ENCODE measurements at regions not wholly inside any gene's neighbourhood (a gene's known extent, or its start where the extent isn't known, plus 50 kb on each side); places are given as distances from the start of the nearest gene placed in this dataset.
"Not testable (repeated sequence)": the region's sequence is repeated elsewhere in the genome, so short reads cannot be mapped to it uniquely, and the experiment has no call there.

DNA sequence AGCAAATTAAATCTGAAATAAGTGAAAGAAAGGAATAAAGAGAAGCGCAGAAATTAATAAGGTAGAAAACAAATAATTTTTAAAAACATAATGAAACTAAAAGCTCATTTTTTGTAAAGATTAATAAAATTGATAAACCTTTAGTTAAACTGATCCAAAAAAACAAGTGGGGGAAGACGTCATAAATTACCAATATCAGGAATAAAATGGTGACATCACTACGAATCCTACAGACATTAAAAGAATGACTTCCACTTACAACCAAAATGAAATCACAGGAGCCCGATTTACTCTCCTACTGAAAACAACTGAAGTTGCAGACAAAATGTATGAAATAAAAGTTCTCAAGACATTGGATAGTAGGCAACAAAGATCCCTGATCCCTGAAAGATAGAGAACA lies 68.1 kb upstream of the IFFO2 start:
- Mint-ChIP-seq H3K9me3 (peaks cover 0 to 15% (median 2%) of the 10 kb centered on the region in 5 donors), H3K4me3 (no peak overlapping the region), H3K36me3 (no peaks in the 10 kb centered on the region), H3K27me3 (peaks cover 23 to 41% of the 10 kb centered on the region in 2 donors), H3K4me1 (peaks cover 3 to 4% (median 3%) of the 10 kb centered on the region in 3 donors), H3K27ac (peak overlapping the region in 1 of 8 donors; percentile 78)
- ChIA-PET CTCF (no interaction called here), POLR2A (no interaction called here)
- Histone ChIP-seq H3K27me3 (ENCODE audit: insufficient read depth, low read length, poor library complexity, severe bottlenecking) (no peaks in the 10 kb centered on the region), H3K36me3 (ENCODE audit: insufficient read depth, low read length) (no peaks in the 10 kb centered on the region), H3K9me3 (ENCODE audit: low read length) (no peaks in the 10 kb centered on the region), H3K4me1 (ENCODE audit: insufficient read depth, low read length) (peaks cover 5% of the 10 kb centered on the region), H3K27ac (ENCODE audit: low read depth, low read length) (no peak overlapping the region), H3K4me3 (ENCODE audit: low read length) (no peak overlapping the region)
- DNase-seq, result no peak

- ChIA-PET CTCF (no interaction called here), POLR2A (no interaction called here)
- no peak overlapping the region for H3K4me3 Mint-ChIP-seq
- Histone ChIP-seq H3K4me1 (ENCODE audit: insufficient read depth, low read length) (peaks cover 5% of the 10 kb centered on the region), H3K9me3 (ENCODE audit: low read length) (no peaks in the 10 kb centered on the region), H3K27me3 (ENCODE audit: insufficient read depth, low read length, poor library complexity, severe bottlenecking) (no peaks in the 10 kb centered on the region), H3K36me3 (ENCODE audit: insufficient read depth, low read length) (no peaks in the 10 kb centered on the region), H3K27ac (ENCODE audit: low read depth, low read length) (no peak overlapping the region), H3K4me3 (ENCODE audit: low read length) (no peak overlapping the region)
- peaks cover 0 to 15% (median 2%) of the 10 kb centered on the region in 5 donors for H3K9me3 Mint-ChIP-seq
- no peaks in the 10 kb centered on the region for H3K36me3 Mint-ChIP-seq
- H3K27me3 Mint-ChIP-seq, result peaks cover 23 to 49% of the 10 kb centered on the region in 2 donors
- peaks cover 3 to 4% (median 3%) of the 10 kb centered on the region in 3 donors for H3K4me1 Mint-ChIP-seq
- H3K27ac Mint-ChIP-seq, result no peak overlapping the region
- DNase-seq, result no peak
These were observed 67.3 kb upstream of the IFFO2 start for GRCh38 chr1:19023787-19024186.

DNA sequence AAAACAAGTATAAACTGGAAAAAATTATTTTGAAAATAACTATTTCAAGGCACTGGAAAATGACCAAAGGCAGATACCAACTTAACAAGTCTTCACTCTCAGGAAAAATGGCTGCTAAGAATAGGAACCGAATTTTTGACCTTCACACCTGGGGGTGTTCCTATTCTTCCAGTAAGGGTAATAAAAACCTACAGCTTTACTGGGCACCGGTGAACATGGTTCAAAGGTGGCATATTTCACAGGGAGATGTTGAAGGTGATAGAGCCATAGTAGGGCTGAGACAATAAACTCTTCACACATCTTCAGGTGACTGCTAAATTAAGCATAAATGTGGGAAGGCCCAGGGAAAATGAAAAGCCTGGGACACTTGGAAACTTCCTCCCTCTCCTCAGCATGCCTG lies 65.4 kb upstream of the IFFO2 start:
- Mint-ChIP-seq H3K9me3 (peaks cover 0 to 15% (median 2%) of the 10 kb centered on the region in 5 donors), H3K4me1 (no peaks in the 10 kb centered on the region), H3K36me3 (no peaks in the 10 kb centered on the region), H3K27me3 (peaks cover 17 to 51% of the 10 kb centered on the region in 2 donors), H3K27ac (no peak overlapping the region), H3K4me3 (no peak overlapping the region)
- Histone ChIP-seq H3K27ac (ENCODE audit: low read depth, low read length) (no peak overlapping the region), H3K4me1 (ENCODE audit: insufficient read depth, low read length) (no peaks in the 10 kb centered on the region), H3K27me3 (ENCODE audit: insufficient read depth, low read length, poor library complexity, severe bottlenecking) (no peaks in the 10 kb centered on the region), H3K36me3 (ENCODE audit: insufficient read depth, low read length) (no peaks in the 10 kb centered on the region), H3K4me3 (ENCODE audit: low read length) (no peak overlapping the region), H3K9me3 (ENCODE audit: low read length) (no peaks in the 10 kb centered on the region)
- DNase-seq, result no peak
- ChIA-PET POLR2A (no interaction called here), CTCF (no interaction called here)

DNA sequence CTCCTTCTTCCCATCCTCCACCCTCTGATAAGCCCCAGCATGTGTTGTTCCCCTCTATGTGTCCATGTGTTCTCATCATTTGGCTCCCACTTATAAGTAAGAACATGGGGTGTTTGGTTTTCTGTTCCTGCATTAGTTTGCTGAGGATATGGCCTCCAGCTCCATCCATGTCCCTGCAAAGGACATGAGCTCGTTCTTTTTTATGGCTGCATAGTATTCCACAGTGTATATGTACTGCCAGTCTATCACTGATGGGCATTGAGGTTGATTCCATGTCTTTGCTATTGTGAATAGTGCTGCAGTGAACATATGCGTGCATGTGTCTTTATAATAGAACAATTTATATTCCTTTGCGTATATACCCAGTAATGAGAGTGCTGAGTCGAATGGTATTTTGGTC lies 62.8 kb upstream of the IFFO2 start:
- H3K9me3 ChIP-seq (ENCODE audit: low read length); H3K4me1 ChIP-seq (ENCODE audit: insufficient read depth, low read length); H3K36me3 Mint-ChIP-seq; H3K27ac ChIP-seq (ENCODE audit: low read depth, low read length); H3K36me3 ChIP-seq (ENCODE audit: insufficient read depth, low read length); CTCF ChIA-PET; H3K4me3 ChIP-seq (ENCODE audit: low read length); H3K4me3 Mint-ChIP-seq; DNase-seq; H3K4me1 Mint-ChIP-seq; POLR2A ChIA-PET; H3K27me3 ChIP-seq (ENCODE audit: insufficient read depth, low read length, poor library complexity, severe bottlenecking); H3K9me3 Mint-ChIP-seq: not testable (repeated sequence)
- peak overlapping the region in 1 of 8 donors; percentile 25 for H3K27ac Mint-ChIP-seq
- peaks cover 11 to 40% of the 10 kb centered on the region in 2 donors for H3K27me3 Mint-ChIP-seq

DNA sequence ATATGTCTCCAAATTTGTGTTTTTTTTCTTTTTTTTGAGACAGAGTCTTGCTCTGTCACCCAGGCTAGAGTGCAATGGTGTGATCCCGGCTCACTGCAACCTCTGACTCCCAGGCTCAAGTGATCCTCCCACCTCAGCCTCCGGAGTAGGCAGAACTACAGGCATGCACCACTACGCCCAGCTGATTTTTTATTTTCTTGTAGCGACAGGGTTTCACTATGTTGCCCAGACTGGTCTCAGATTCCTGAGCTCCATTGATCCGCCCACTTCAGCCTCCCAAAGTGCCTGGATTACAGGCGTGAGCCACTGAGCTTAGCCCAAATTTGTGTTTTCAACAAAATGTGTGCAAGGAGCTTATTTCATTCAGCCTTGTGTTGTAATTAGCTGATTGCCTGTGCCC lies 59.0 kb upstream of the IFFO2 start:
- no peaks in the 10 kb centered on the region for H3K36me3 ChIP-seq (ENCODE audit: insufficient read depth, low read length)
- Mint-ChIP-seq H3K27me3 (peaks cover 8 to 22% of the 10 kb centered on the region in 2 donors), H3K27ac (no peak overlapping the region), H3K9me3 (no peaks in the 10 kb centered on the region), H3K4me1 (peaks cover 13 to 16% (median 14%) of the 10 kb centered on the region in 3 donors), H3K4me3 (no peak overlapping the region), H3K36me3 (no peaks in the 10 kb centered on the region)
- H3K27ac ChIP-seq (ENCODE audit: low read depth, low read length), result no peak overlapping the region
- H3K4me1 ChIP-seq (ENCODE audit: insufficient read depth, low read length), result peaks cover 13% of the 10 kb centered on the region
- no peak for DNase-seq
- no peaks in the 10 kb centered on the region for H3K9me3 ChIP-seq (ENCODE audit: low read length)
- no peak overlapping the region for H3K4me3 ChIP-seq (ENCODE audit: low read length)
- CTCF ChIA-PET, result no interaction called here
- H3K27me3 ChIP-seq (ENCODE audit: insufficient read depth, low read length, poor library complexity, severe bottlenecking), result no peaks in the 10 kb centered on the region
- POLR2A ChIA-PET, result no interaction called here

DNA sequence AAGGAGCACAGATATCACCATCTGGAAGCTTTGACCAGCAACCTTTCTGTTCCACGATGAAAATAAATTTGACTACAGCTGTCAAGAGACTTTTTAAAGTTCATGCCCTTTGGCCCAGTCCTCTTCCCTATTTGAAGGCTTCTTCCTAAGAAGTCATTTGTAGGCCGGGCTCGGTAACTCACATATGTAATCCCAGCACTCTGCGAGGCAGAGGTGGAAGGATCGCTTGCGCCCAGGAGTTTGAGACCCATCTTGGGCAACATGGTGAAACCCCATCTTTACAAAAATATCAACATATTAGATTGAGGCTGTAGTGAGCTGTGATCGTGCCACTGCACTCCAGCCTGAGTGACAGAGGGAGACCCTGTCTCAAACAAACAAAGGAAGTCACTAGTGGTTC lies 58.3 kb upstream of the IFFO2 start:
- POLR2A ChIA-PET, result no interaction called here
- peaks cover 2 to 16% of the 10 kb centered on the region in 2 donors for H3K27me3 Mint-ChIP-seq
- CTCF ChIA-PET, result no interaction called here
- no peak for DNase-seq
- Histone ChIP-seq H3K27me3 (ENCODE audit: insufficient read depth, low read length, poor library complexity, severe bottlenecking) (no peaks in the 10 kb centered on the region), H3K36me3 (ENCODE audit: insufficient read depth, low read length) (no peaks in the 10 kb centered on the region), H3K9me3 (ENCODE audit: low read length) (no peaks in the 10 kb centered on the region), H3K4me1 (ENCODE audit: insufficient read depth, low read length) (peaks cover 16% of the 10 kb centered on the region), H3K27ac (ENCODE audit: low read depth, low read length) (no peak overlapping the region), H3K4me3 (ENCODE audit: low read length) (no peak overlapping the region)
- H3K4me3 Mint-ChIP-seq, result no peak overlapping the region
- no peaks in the 10 kb centered on the region for H3K9me3 Mint-ChIP-seq
- peaks cover 17 to 20% (median 20%) of the 10 kb centered on the region in 3 donors for H3K4me1 Mint-ChIP-seq
- H3K36me3 Mint-ChIP-seq, result no peaks in the 10 kb centered on the region
- H3K27ac Mint-ChIP-seq, result no peak overlapping the region

DNA sequence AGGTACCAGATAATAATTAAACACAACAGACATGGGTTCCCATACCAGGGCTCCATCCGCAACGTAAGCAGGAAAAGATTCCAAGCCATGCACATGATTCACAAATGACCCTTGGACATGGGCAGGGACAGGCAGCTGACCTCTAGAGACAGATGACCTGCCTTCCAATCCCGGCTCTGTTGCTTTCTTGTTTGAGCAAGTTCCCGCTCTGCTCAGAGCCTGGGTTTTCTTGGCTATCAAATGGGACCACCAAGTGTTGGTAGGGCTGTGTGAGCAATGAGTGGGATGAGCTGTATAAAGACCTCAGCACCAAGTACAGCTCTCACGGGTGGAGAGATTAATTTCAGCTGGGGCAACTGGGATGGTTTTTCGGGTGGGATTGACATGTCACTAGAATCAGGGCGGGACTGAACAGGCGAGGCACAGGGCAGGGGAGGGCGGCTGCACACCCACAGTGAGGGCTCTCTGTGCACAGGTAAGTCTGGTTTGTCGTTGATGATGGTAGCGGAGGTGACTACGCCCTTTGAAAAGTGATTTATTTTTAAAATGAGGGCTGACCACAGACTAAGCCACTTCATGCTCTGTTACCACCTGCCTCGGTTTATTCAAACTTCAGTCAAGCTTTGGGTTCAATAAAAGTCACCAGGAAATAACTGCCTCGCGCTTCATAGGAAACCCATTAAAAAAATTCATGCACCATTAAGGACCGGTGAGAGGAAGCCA lies 57.5 kb upstream of the IFFO2 start:
- peaks cover 17 to 20% (median 20%) of the 10 kb centered on the region in 3 donors for H3K4me1 Mint-ChIP-seq
- peaks cover 16% of the 10 kb centered on the region for H3K4me1 ChIP-seq (ENCODE audit: insufficient read depth, low read length)
- no peak overlapping the region for H3K4me3 ChIP-seq (ENCODE audit: low read length)
- ChIA-PET CTCF (no interaction called here), POLR2A (no interaction called here)
- H3K27ac ChIP-seq (ENCODE audit: low read depth, low read length), result no peak overlapping the region
- peak overlapping the region in 1 of 8 donors; percentile 15 for H3K27ac Mint-ChIP-seq
- no peaks in the 10 kb centered on the region for H3K36me3 Mint-ChIP-seq
- H3K36me3 ChIP-seq (ENCODE audit: insufficient read depth, low read length), result no peaks in the 10 kb centered on the region
- peaks cover 0 to 8% of the 10 kb centered on the region in 2 donors for H3K27me3 Mint-ChIP-seq
- no peaks in the 10 kb centered on the region for H3K27me3 ChIP-seq (ENCODE audit: insufficient read depth, low read length, poor library complexity, severe bottlenecking)
- H3K4me3 Mint-ChIP-seq, result no peak overlapping the region
- H3K9me3 Mint-ChIP-seq, result no peaks in the 10 kb centered on the region
- DNase-seq, result no peak
- H3K9me3 ChIP-seq (ENCODE audit: low read length), result no peaks in the 10 kb centered on the region

GRCh38 chr1:19011845-19012231 lies 55.4 kb upstream of the IFFO2 start:
- POLR2A ChIA-PET, result interaction anchor here (1.0 to 1.2 kb wide), 2 partner anchors 63 to 109 kb away, joined by 3 to 5 read pairs; no protein-coding TSS in a partner anchor
- peaks cover 17 to 20% (median 20%) of the 10 kb centered on the region in 3 donors for H3K4me1 Mint-ChIP-seq
- H3K27me3 Mint-ChIP-seq, result peaks cover 0 to 3% of the 10 kb centered on the region in 2 donors
- Histone ChIP-seq H3K27ac (ENCODE audit: low read depth, low read length) (no peak overlapping the region), H3K4me3 (ENCODE audit: low read length) (no peak overlapping the region), H3K9me3 (ENCODE audit: low read length) (no peaks in the 10 kb centered on the region), H3K4me1 (ENCODE audit: insufficient read depth, low read length) (peaks cover 16% of the 10 kb centered on the region), H3K36me3 (ENCODE audit: insufficient read depth, low read length) (no peaks in the 10 kb centered on the region), H3K27me3 (ENCODE audit: insufficient read depth, low read length, poor library complexity, severe bottlenecking) (no peaks in the 10 kb centered on the region)
- H3K9me3 Mint-ChIP-seq, result no peaks in the 10 kb centered on the region
- no peak for DNase-seq
- H3K27ac Mint-ChIP-seq, result peak overlapping the region in 1 of 8 donors; percentile 27
- H3K36me3 Mint-ChIP-seq, result no peaks in the 10 kb centered on the region
- no peak overlapping the region for H3K4me3 Mint-ChIP-seq
- CTCF ChIA-PET, result interaction anchor here (1.8 kb wide), 1 partner anchor 105 kb away, joined by 4 read pairs; no protein-coding TSS in a partner anchor

Data from CD8-positive, alpha-beta memory T cell (primary cell).